Mesothelial cell of epicardium (in vitro differentiated cells): ENCODE measurements at regions not wholly inside any gene's neighbourhood (a gene's known extent, or its start where the extent isn't known, plus 50 kb on each side); places are given as distances from the start of the nearest gene placed in this dataset.

Experiments used
- DNase-seq, 2 experiments: peaks; one replicate each; pipeline ENCODE4 v3.0.0; 2021; ENCODE audit warnings: low spot score in 2 of 2; ENCODE audit not compliant: unreplicated experiment in 2 of 2
- H3K27ac Mint-ChIP-seq: 2 replicates; pipeline ENCODE4 v1.8.0; 2021; ENCODE audit warnings: mixed read lengths
- H3K27me3 Mint-ChIP-seq: 2 replicates; pipeline ENCODE4 v1.8.0; 2021; ENCODE audit warnings: low read depth, mixed read lengths
- H3K36me3 Mint-ChIP-seq: 2 replicates; pipeline ENCODE4 v1.8.0; 2021; ENCODE audit warnings: mixed read lengths
- H3K4me1 Mint-ChIP-seq: 2 replicates; pipeline ENCODE4 v1.8.0; 2021; ENCODE audit warnings: mixed read lengths
- H3K4me3 Mint-ChIP-seq: 2 replicates; pipeline ENCODE4 v1.8.0; 2021; ENCODE audit warnings: mild to moderate bottlenecking, moderate library complexity, mixed read lengths
- H3K9me3 Mint-ChIP-seq: 2 replicates; pipeline ENCODE4 v1.8.0; 2021; ENCODE audit warnings: mixed read lengths
- CTCF ChIP-seq: fragments of 200-600 bp; sonication (generic); IDR thresholded peaks from one replicate; pipeline ENCODE4 v1.5.0; 2021; ENCODE audit warnings: antibody characterized with exemption; ENCODE audit not compliant: unreplicated experiment

GRCh38 chr3:22990291-22991200, 212.6 kb upstream of the UBE2E2 start:
- H3K4me1 Mint-ChIP-seq, result peaks cover 4% of the 10 kb centered on the region
- peaks cover 7% of the 10 kb centered on the region for H3K9me3 Mint-ChIP-seq
- peaks cover 30% of the 10 kb centered on the region for H3K27me3 Mint-ChIP-seq
- DNase-seq, result no peak
- H3K4me3 Mint-ChIP-seq, result no peak overlapping the region
- no peak overlapping the region for H3K27ac Mint-ChIP-seq
- H3K36me3 Mint-ChIP-seq, result no peaks in the 10 kb centered on the region
- no peak for TF ChIP-seq CTCF

- Mint-ChIP-seq H3K9me3 (no peaks in the 10 kb centered on the region), H3K27ac (no peak overlapping the region), H3K4me3 (no peak overlapping the region), H3K27me3 (peaks cover 5% of the 10 kb centered on the region), H3K36me3 (no peaks in the 10 kb centered on the region), H3K4me1 (peaks cover 12% of the 10 kb centered on the region)
- no peak for DNase-seq
- TF ChIP-seq CTCF, result no peak
Observed at GRCh38 chr3:22994781-22995180, 208.3 kb upstream of the UBE2E2 start.

GRCh38 chr3:22996920-22997571, 206.1 kb upstream of the UBE2E2 start:
- no peak for DNase-seq
- TF ChIP-seq CTCF, result no peak
- Mint-ChIP-seq H3K4me3 (no peak overlapping the region), H3K36me3 (no peaks in the 10 kb centered on the region), H3K4me1 (peaks cover 12% of the 10 kb centered on the region), H3K27ac (no peak overlapping the region), H3K27me3 (no peaks in the 10 kb centered on the region), H3K9me3 (no peaks in the 10 kb centered on the region)

DNA sequence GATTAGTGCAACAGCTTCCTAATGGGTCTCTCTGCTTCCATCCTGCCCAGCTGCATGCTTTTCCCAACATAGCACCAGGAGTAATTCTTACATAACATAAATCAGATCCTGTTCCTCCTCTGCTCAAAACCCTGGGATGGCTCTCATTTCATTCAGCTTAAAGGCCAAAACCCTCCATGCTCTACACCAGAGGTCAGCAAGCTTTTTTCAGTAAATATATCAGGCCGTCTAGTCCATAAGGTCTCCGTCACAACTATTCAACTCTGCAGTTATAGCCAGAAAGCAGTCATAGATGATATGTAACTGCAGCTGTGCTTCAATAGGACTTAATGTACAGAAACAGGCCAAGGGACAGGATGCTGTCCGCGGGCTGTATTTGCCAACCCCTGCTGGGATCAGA, 202.8 kb upstream of the UBE2E2 start:
- H3K27ac Mint-ChIP-seq, result no peak overlapping the region
- no peaks in the 10 kb centered on the region for H3K9me3 Mint-ChIP-seq
- H3K4me3 Mint-ChIP-seq, result no peak overlapping the region
- peaks cover 15% of the 10 kb centered on the region for H3K4me1 Mint-ChIP-seq
- H3K27me3 Mint-ChIP-seq, result no peaks in the 10 kb centered on the region
- no peak for TF ChIP-seq CTCF
- DNase-seq, result no peak
- H3K36me3 Mint-ChIP-seq, result no peaks in the 10 kb centered on the region

DNA sequence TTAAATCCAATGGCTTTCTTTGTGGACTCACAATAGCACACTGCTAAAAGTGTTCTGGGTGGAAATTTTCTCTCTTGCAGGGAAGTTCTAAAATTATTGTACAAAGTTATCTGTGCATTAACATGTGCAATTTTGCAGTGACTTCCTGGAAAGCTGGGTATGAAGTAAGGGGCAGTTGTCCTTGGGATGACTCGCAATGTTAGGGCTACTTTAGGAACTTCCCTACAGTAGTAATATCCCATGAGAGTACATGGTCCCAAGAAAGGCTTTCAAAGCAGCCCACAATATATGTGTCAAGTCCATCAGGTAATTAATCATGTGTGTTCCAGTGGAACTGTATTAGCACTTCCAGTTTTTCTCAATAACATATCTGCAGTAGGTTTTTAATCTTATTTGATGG, 201.0 kb upstream of the UBE2E2 start:
- Mint-ChIP-seq H3K27ac (no peak overlapping the region), H3K36me3 (no peaks in the 10 kb centered on the region)

More for the DNA sequence above, 201.0 kb upstream of the UBE2E2 start:
- Mint-ChIP-seq H3K4me3 (no peak overlapping the region), H3K4me1 (peaks cover 9% of the 10 kb centered on the region), H3K9me3 (no peaks in the 10 kb centered on the region), H3K27me3 (peaks cover 2% of the 10 kb centered on the region)
- no peak for DNase-seq
- no peak for TF ChIP-seq CTCF
